SK-N-SH (cell line): ENCODE measurements at regions not wholly inside any gene's neighbourhood (a gene's known extent, or its start where the extent isn't known, plus 50 kb on each side); places are given as distances from the start of the nearest gene placed in this dataset.

ENCODE experiments used
- CTCF ChIA-PET: fragments of 300-600, 350-600 bp; formaldehyde crosslinking; extraction: SDS; loops from one replicate; lab custom pipeline; 2021; lab: Yijun Ruan, JAX
- POLR2A ChIA-PET: fragments of 350-600 bp; sonication (Branson Sonifier 250); formaldehyde crosslinking; extraction: SDS; loops from one replicate; lab custom pipeline; 2020; ENCODE audit warnings: antibody characterized with exemption, inconsistent platforms; lab: Yijun Ruan, JAX
- DNase-seq: peaks from one replicate; pipeline ENCODE4 v3.0.0; 2012
- H2AFZ ChIP-seq: fragments of 200-600 bp; sonication (generic); 2 replicates; pipeline ENCODE4 v1.8.1; 2016; ENCODE audit warnings: antibody characterized with exemption, mild to moderate bottlenecking, low read depth
- H3F3A ChIP-seq: fragments of 200-600 bp; sonication (generic); replicated peaks from 2 replicates; pipeline ENCODE3; 2016; ENCODE audit warnings: antibody characterized with exemption, mild to moderate bottlenecking; ENCODE audit not compliant: insufficient read depth
- H3K27ac ChIP-seq, 2 experiments: fragments of 200-500 bp in 1 of 2; fragments of 200-600 bp in 1 of 2; sonication (Bioruptor generic) in 1 of 2; sonication (generic), shearing (Covaris generic) in 1 of 2; 2 replicates each; pipeline versions ENCODE4 v1.5.1 to v1.6.1; 2014 to 2016; ENCODE audit warnings: low read depth in 2 of 2, inconsistent platforms in 1 of 2, low read length in 1 of 2, mild to moderate bottlenecking in 1 of 2, mixed read lengths in 1 of 2
- H3K27me3 ChIP-seq: fragments of 200-600 bp; sonication (generic), shearing (Covaris generic); 2 replicates; pipeline ENCODE4 v1.6.1; 2016; ENCODE audit warnings: mixed run types; ENCODE audit not compliant: insufficient read depth
- H3K36me3 ChIP-seq, 2 experiments: fragments of 200-500 bp in 1 of 2; fragments of 200-600 bp in 1 of 2; sonication (Bioruptor generic) in 1 of 2; sonication (generic) in 1 of 2; replicated peaks in 1 of 2; 2 replicates each; pipeline versions ENCODE3 to v1.5.1; 2014 to 2016; ENCODE audit warnings: low read length in 1 of 2, mild to moderate bottlenecking in 1 of 2; ENCODE audit not compliant: insufficient read depth in 2 of 2, control insufficient read depth in 1 of 2
- H3K4me1 ChIP-seq, 2 experiments: fragments of 200-500 bp in 1 of 2; fragments of 200-600 bp in 1 of 2; sonication (Bioruptor generic) in 1 of 2; sonication (generic), shearing (Covaris generic) in 1 of 2; 2 replicates each; pipeline versions ENCODE4 v1.5.1 to v1.6.1; 2014 to 2016; ENCODE audit warnings: low read depth in 1 of 2, low read length in 1 of 2, mixed run types in 1 of 2; ENCODE audit not compliant: insufficient read depth in 2 of 2, control insufficient read depth in 1 of 2
- H3K4me2 ChIP-seq: fragments of 200-600 bp; sonication (generic), shearing (Covaris generic); 2 replicates; pipeline ENCODE4 v1.6.1; 2017; ENCODE audit warnings: mixed run types
- H3K4me3 ChIP-seq, 2 experiments: fragments of 200-500 bp in 1 of 2; fragments of 200-600 bp in 1 of 2; sonication (Bioruptor generic) in 1 of 2; sonication (generic), shearing (Covaris generic) in 1 of 2; 2 replicates each; pipeline versions ENCODE4 v1.5.1 to v1.8.1; 2014 to 2016; ENCODE audit warnings: low read depth in 2 of 2, inconsistent platforms in 1 of 2, low read length in 1 of 2, mild to moderate bottlenecking in 1 of 2, mixed read lengths in 1 of 2, moderate library complexity in 1 of 2
- H3K79me2 ChIP-seq: fragments of 200-600 bp; sonication (generic); 2 replicates; pipeline ENCODE4 v1.8.1; 2017; ENCODE audit warnings: mild to moderate bottlenecking; ENCODE audit not compliant: insufficient read depth
- H3K9ac ChIP-seq: fragments of 200-600 bp; sonication (generic); 2 replicates; pipeline ENCODE4 v1.6.1; 2017; ENCODE audit warnings: mixed run types
- H3K9me2 ChIP-seq: fragments of 200-600 bp; sonication (generic); 2 replicates; pipeline ENCODE4 v1.6.1; 2017; ENCODE audit warnings: mixed run types
- H3K9me3 ChIP-seq: fragments of 200-600 bp; sonication (generic); 2 replicates; pipeline ENCODE4 v1.6.1; 2017; ENCODE audit warnings: mixed run types, mild to moderate bottlenecking, moderate library complexity
- H4K20me1 ChIP-seq: fragments of 200-600 bp; sonication (generic); 2 replicates; pipeline ENCODE4 v1.6.1; 2017; ENCODE audit warnings: mild to moderate bottlenecking, mixed run types; ENCODE audit not compliant: insufficient read depth
- CTCF ChIP-seq: fragments of 200-600 bp; sonication (generic); IDR thresholded peaks from 2 replicates; pipeline ENCODE4 v1.6.1; 2017; ENCODE audit warnings: antibody characterized with exemption, mild to moderate bottlenecking, moderate library complexity
- EP300 ChIP-seq, 2 experiments: IDR thresholded peaks; 2 replicates each; pipeline versions ENCODE4 v1.4.0 to v1.6.1; 2012; ENCODE audit warnings: borderline replicate concordance in 1 of 2, low read depth in 1 of 2, low read length in 1 of 2
- EZH2phosphoT487 ChIP-seq: fragments of 200-600 bp; sonication (generic); IDR thresholded peaks from 2 replicates; pipeline ENCODE4 v1.6.1; 2017; ENCODE audit warnings: low read depth, mixed run types, mild to moderate bottlenecking, antibody characterized with exemption, moderate library complexity, borderline replicate concordance
- GABPA ChIP-seq: IDR thresholded peaks from 2 replicates; pipeline ENCODE4 v1.4.0; 2012; ENCODE audit warnings: low read depth, mild to moderate bottlenecking
- GATA2 ChIP-seq: sonication (generic); formaldehyde crosslinking; IDR thresholded peaks from 2 replicates; pipeline ENCODE4 v1.5.0; 2020; ENCODE audit warnings: mild to moderate bottlenecking, missing genetic modification reagents
- IRF3 ChIP-seq: fragments of 150-350 bp; IDR thresholded peaks from 2 replicates; pipeline ENCODE4 v1.6.1; 2016; ENCODE audit warnings: mild to moderate bottlenecking, low read depth, low read length
- MXI1 ChIP-seq: IDR thresholded peaks from 2 replicates; pipeline ENCODE4 v1.6.1; 2012; ENCODE audit warnings: mild to moderate bottlenecking, low read depth, low read length, improper control_type of control experiment
- NRF1 ChIP-seq: IDR thresholded peaks from 2 replicates; pipeline ENCODE4 v1.6.1; 2012; ENCODE audit warnings: low read depth, mild to moderate bottlenecking, low read length
- RAD21 ChIP-seq: IDR thresholded peaks from 2 replicates; pipeline ENCODE4 v1.6.1; 2012; ENCODE audit warnings: mild to moderate bottlenecking, low read length
- RCOR1 ChIP-seq: fragments of 150-350 bp; IDR thresholded peaks from 2 replicates; pipeline ENCODE4 v1.6.1; 2017; ENCODE audit warnings: antibody characterized with exemption, low read length
- REST ChIP-seq: IDR thresholded peaks from 2 replicates; pipeline ENCODE4 v1.6.1; 2012; ENCODE audit warnings: mild to moderate bottlenecking, low read depth, low read length, moderate library complexity
- RXRA ChIP-seq: IDR thresholded peaks from 2 replicates; pipeline ENCODE4 v1.4.0; 2012; ENCODE audit warnings: low read depth, mild to moderate bottlenecking, borderline replicate concordance
- SMC3 ChIP-seq: IDR thresholded peaks from 2 replicates; pipeline ENCODE4 v1.6.1; 2012; ENCODE audit warnings: low read depth, low read length, improper control_type of control experiment
- TAF1 ChIP-seq: IDR thresholded peaks from 2 replicates; pipeline ENCODE4 v1.6.1; 2012; ENCODE audit warnings: low read depth, mild to moderate bottlenecking, low read length, moderate library complexity, borderline replicate concordance
- TCF12 ChIP-seq: IDR thresholded peaks from 2 replicates; pipeline ENCODE4 v1.4.0; 2012
- USF1 ChIP-seq: IDR thresholded peaks from 2 replicates; pipeline ENCODE4 v1.4.0; 2012; ENCODE audit warnings: low read depth, borderline replicate concordance
- ZBTB33 ChIP-seq: IDR thresholded peaks from 2 replicates; pipeline ENCODE4 v1.4.0; 2012; ENCODE audit warnings: low read depth, borderline replicate concordance
- WGBS: methylation state at CpG from one replicate; pipeline ENCODE4 v1.1.6; 2017; ENCODE audit warnings: low lambda C conversion rate; 5-methylcytosine and 5-hydroxymethylcytosine counted together

- H3K36me3 ChIP-seq: no peaks in the 10 kb centered on the region
Observed at GRCh38 chr12:124107351-124107750, 134.3 kb downstream of the ZNF664 start.

More at GRCh38 chr12:124107351-124107750, 134.3 kb downstream of the ZNF664 start:
- TF ChIP-seq GATA2 (CRISPR knock-in tag): no peak
- TF ChIP-seq SMC3: no peak
- TF ChIP-seq RAD21: no peak
- no peak for TF ChIP-seq RCOR1
- no peak for TF ChIP-seq TCF12
- no peak for TF ChIP-seq ZBTB33
- TF ChIP-seq RXRA: no peak
- TF ChIP-seq CTCF: no peak
- no peak for TF ChIP-seq EP300 (IDR thresholded peaks at IDR 0.05; ENCODE audit: borderline replicate concordance in 1 of 2, low read depth in 1 of 2, low read length in 1 of 2)
- no peak for TF ChIP-seq IRF3
- no peak for TF ChIP-seq EZH2phosphoT487
- no peak for TF ChIP-seq REST
- no peak for TF ChIP-seq NRF1
- no peak for TF ChIP-seq MXI1
- TF ChIP-seq TAF1: no peak
- TF ChIP-seq USF1: no peak
- TF ChIP-seq GABPA: no peak
- no peak for DNase-seq
- H3K4me3 ChIP-seq: no peak overlapping the region
- H3K4me2 ChIP-seq: no peak overlapping the region
- H4K20me1 ChIP-seq: no peaks in the 10 kb centered on the region
- H3F3A ChIP-seq: no peaks in the 10 kb centered on the region
- ChIA-PET POLR2A (no interaction called here), CTCF (no interaction called here)
- no peak overlapping the region for H3K9ac ChIP-seq
- no peaks in the 10 kb centered on the region for H3K79me2 ChIP-seq
- no peaks in the 10 kb centered on the region for H3K27me3 ChIP-seq
- H3K9me3 ChIP-seq: no peaks in the 10 kb centered on the region
- H3K9me2 ChIP-seq: no peaks in the 10 kb centered on the region
- no peak overlapping the region for H2AFZ ChIP-seq
- H3K4me1 ChIP-seq: no peaks in the 10 kb centered on the region; a peak in 1 of 4 replicates
- WGBS: 56% methylated on average over 2 of the region's 4 CpGs
- H3K27ac ChIP-seq: no peak overlapping the region
